ENCODE measurements at regions not wholly inside any gene's neighbourhood (a gene's known extent, or its start where the extent isn't known, plus 50 kb on each side); places are given as distances from the start of the nearest gene placed in this dataset.

DNA sequence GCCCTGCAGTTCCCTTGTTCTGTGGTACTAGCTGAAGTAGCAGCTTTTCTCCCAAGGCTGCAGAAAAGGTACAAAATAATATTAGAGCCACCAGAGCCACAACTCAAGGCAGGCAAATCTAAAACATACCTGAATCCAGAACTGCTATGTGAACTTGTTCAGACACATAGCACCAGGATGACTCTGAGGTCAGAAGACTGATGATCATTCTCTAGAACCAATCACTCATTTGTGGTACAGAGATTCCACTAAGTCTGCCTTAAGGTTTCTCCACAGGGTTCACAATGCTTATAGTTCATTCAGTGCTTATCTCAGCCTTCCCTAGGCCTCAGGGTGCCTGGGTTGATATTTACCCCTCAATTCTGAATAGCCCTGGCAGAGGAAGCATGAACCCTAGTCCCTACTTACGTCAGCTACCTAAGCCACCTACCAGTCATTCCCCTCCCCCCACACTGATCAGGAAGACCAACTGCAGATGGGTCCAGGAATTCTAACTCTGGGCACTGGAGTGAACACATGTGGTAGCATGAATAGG lies 140.9 kb upstream of the MOCS1 start:
- TF ChIP-seq, protein P1, sequence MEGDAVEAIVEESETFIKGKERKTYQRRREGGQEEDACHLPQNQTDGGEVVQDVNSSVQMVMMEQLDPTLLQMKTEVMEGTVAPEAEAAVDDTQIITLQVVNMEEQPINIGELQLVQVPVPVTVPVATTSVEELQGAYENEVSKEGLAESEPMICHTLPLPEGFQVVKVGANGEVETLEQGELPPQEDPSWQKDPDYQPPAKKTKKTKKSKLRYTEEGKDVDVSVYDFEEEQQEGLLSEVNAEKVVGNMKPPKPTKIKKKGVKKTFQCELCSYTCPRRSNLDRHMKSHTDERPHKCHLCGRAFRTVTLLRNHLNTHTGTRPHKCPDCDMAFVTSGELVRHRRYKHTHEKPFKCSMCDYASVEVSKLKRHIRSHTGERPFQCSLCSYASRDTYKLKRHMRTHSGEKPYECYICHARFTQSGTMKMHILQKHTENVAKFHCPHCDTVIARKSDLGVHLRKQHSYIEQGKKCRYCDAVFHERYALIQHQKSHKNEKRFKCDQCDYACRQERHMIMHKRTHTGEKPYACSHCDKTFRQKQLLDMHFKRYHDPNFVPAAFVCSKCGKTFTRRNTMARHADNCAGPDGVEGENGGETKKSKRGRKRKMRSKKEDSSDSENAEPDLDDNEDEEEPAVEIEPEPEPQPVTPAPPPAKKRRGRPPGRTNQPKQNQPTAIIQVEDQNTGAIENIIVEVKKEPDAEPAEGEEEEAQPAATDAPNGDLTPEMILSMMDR (IDR thresholded peaks at IDR 0.05; ENCODE audit: low read depth, low read length): no peak
- TF ChIP-seq MAX (IDR thresholded peaks at IDR 0.05; ENCODE audit: low read depth, low read length): no peak
- TF ChIP-seq POLR2A (IDR thresholded peaks at IDR 0.05; ENCODE audit: extremely low read depth, insufficient read length): no peak
- TF ChIP-seq MYC (IDR thresholded peaks at IDR 0.05; ENCODE audit: low read depth, low read length): no peak

Measured in NB4 (cell line).